ENCODE measurements at regions not wholly inside any gene's neighbourhood (a gene's known extent, or its start where the extent isn't known, plus 50 kb on each side); places are given as distances from the start of the nearest gene placed in this dataset.

GRCh38 chr2:60054571-60055340, 498.7 kb downstream of the BCL11A start:
- no peak overlapping the region for H3K27ac Mint-ChIP-seq
- H3K27me3 Mint-ChIP-seq (ENCODE audit: low read depth in 3 of 3): peaks cover 0 to 5% (median 0%) of the 10 kb centered on the region in 3 donors
- no peaks in the 10 kb centered on the region for H3K36me3 Mint-ChIP-seq
- no peak for DNase-seq
- H3K4me1 Mint-ChIP-seq: no peaks in the 10 kb centered on the region
- H3K4me3 Mint-ChIP-seq: no peak overlapping the region
- no peaks in the 10 kb centered on the region for H3K9me3 Mint-ChIP-seq

- no peak for DNase-seq
- no peaks in the 10 kb centered on the region for H3K36me3 Mint-ChIP-seq
- peaks cover 0 to 5% (median 0%) of the 10 kb centered on the region in 3 donors for H3K27me3 Mint-ChIP-seq (ENCODE audit: low read depth in 3 of 3)
- H3K9me3 Mint-ChIP-seq: no peaks in the 10 kb centered on the region
- no peak overlapping the region for H3K27ac Mint-ChIP-seq
- no peaks in the 10 kb centered on the region for H3K4me1 Mint-ChIP-seq
- no peak overlapping the region for H3K4me3 Mint-ChIP-seq
These were observed 499.7 kb downstream of the BCL11A start for GRCh38 chr2:60053791-60054190.

GRCh38 chr2:60052601-60053000, 500.9 kb downstream of the BCL11A start:
- no peaks in the 10 kb centered on the region for H3K36me3 Mint-ChIP-seq
- no peaks in the 10 kb centered on the region for H3K4me1 Mint-ChIP-seq

GRCh38 chr2:60051991-60052390, 501.5 kb downstream of the BCL11A start:
- H3K36me3 Mint-ChIP-seq: no peaks in the 10 kb centered on the region
- no peak for DNase-seq
- H3K9me3 Mint-ChIP-seq: no peaks in the 10 kb centered on the region
- H3K27me3 Mint-ChIP-seq (ENCODE audit: low read depth in 3 of 3): no peaks in the 10 kb centered on the region
- H3K4me1 Mint-ChIP-seq: no peaks in the 10 kb centered on the region
- H3K4me3 Mint-ChIP-seq: no peak overlapping the region
- no peak overlapping the region for H3K27ac Mint-ChIP-seq

More at GRCh38 chr2:60052601-60053000, 500.9 kb downstream of the BCL11A start:
- H3K27ac Mint-ChIP-seq: no peak overlapping the region
- no peaks in the 10 kb centered on the region for H3K27me3 Mint-ChIP-seq (ENCODE audit: low read depth in 3 of 3)
- no peak overlapping the region for H3K4me3 Mint-ChIP-seq
- DNase-seq: no peak
- no peaks in the 10 kb centered on the region for H3K9me3 Mint-ChIP-seq

GRCh38 chr2:60047944-60048525, 505.4 kb downstream of the BCL11A start:
- H3K4me3 Mint-ChIP-seq: no peak overlapping the region
- no peak overlapping the region for H3K27ac Mint-ChIP-seq
- no peaks in the 10 kb centered on the region for H3K4me1 Mint-ChIP-seq
- H3K36me3 Mint-ChIP-seq: no peaks in the 10 kb centered on the region
- H3K27me3 Mint-ChIP-seq (ENCODE audit: low read depth in 3 of 3): no peaks in the 10 kb centered on the region
- no peaks in the 10 kb centered on the region for H3K9me3 Mint-ChIP-seq
- no peak for DNase-seq

- no peaks in the 10 kb centered on the region for H3K4me1 Mint-ChIP-seq
- DNase-seq: no peak
- H3K4me3 Mint-ChIP-seq: no peak overlapping the region
- no peaks in the 10 kb centered on the region for H3K36me3 Mint-ChIP-seq
- H3K27me3 Mint-ChIP-seq (ENCODE audit: low read depth in 3 of 3): no peaks in the 10 kb centered on the region
- no peaks in the 10 kb centered on the region for H3K9me3 Mint-ChIP-seq
- no peak overlapping the region for H3K27ac Mint-ChIP-seq
These were observed 506.1 kb downstream of the BCL11A start for GRCh38 chr2:60047347-60047746.

- Mint-ChIP-seq H3K27ac (no peak overlapping the region), H3K36me3 (no peaks in the 10 kb centered on the region), H3K27me3 (ENCODE audit: low read depth in 3 of 3) (no peaks in the 10 kb centered on the region), H3K4me1 (no peaks in the 10 kb centered on the region), H3K4me3 (no peak overlapping the region), H3K9me3 (no peaks in the 10 kb centered on the region)
- no peak for DNase-seq
These were observed 506.9 kb downstream of the BCL11A start for GRCh38 chr2:60046529-60046928.

- no peaks in the 10 kb centered on the region for H3K4me1 Mint-ChIP-seq
- H3K27me3 Mint-ChIP-seq (ENCODE audit: low read depth in 3 of 3): no peaks in the 10 kb centered on the region
- H3K27ac Mint-ChIP-seq: no peak overlapping the region
- no peak overlapping the region for H3K4me3 Mint-ChIP-seq
- no peaks in the 10 kb centered on the region for H3K9me3 Mint-ChIP-seq
- DNase-seq: no peak
- no peaks in the 10 kb centered on the region for H3K36me3 Mint-ChIP-seq
These were observed 508.0 kb downstream of the BCL11A start for GRCh38 chr2:60045456-60045855.

- no peak overlapping the region for H3K27ac Mint-ChIP-seq
These were observed 509.0 kb downstream of the BCL11A start for GRCh38 chr2:60044484-60044883.

GRCh38 chr2:60042023-60042422, 511.4 kb downstream of the BCL11A start:
- H3K27me3 Mint-ChIP-seq (ENCODE audit: low read depth in 3 of 3): no peaks in the 10 kb centered on the region
- H3K27ac Mint-ChIP-seq: no peak overlapping the region
- H3K4me1 Mint-ChIP-seq: no peaks in the 10 kb centered on the region
- H3K36me3 Mint-ChIP-seq: no peaks in the 10 kb centered on the region
- peaks cover 0 to 1% (median 0%) of the 10 kb centered on the region in 6 donors for H3K9me3 Mint-ChIP-seq
- no peak overlapping the region for H3K4me3 Mint-ChIP-seq
- no peak for DNase-seq

More at GRCh38 chr2:60044484-60044883, 509.0 kb downstream of the BCL11A start:
- no peaks in the 10 kb centered on the region for H3K36me3 Mint-ChIP-seq
- H3K4me3 Mint-ChIP-seq: no peak overlapping the region
- H3K4me1 Mint-ChIP-seq: no peaks in the 10 kb centered on the region
- no peaks in the 10 kb centered on the region for H3K9me3 Mint-ChIP-seq
- no peaks in the 10 kb centered on the region for H3K27me3 Mint-ChIP-seq (ENCODE audit: low read depth in 3 of 3)
- DNase-seq: no peak

- Mint-ChIP-seq H3K27ac (no peak overlapping the region), H3K9me3 (peaks cover 3 to 31% (median 11%) of the 10 kb centered on the region in 6 donors), H3K27me3 (ENCODE audit: low read depth in 3 of 3) (peaks cover 0 to 2% (median 2%) of the 10 kb centered on the region in 3 donors), H3K4me1 (no peaks in the 10 kb centered on the region), H3K36me3 (no peaks in the 10 kb centered on the region), H3K4me3 (no peak overlapping the region)
- DNase-seq: no peak
These were observed 520.1 kb downstream of the BCL11A start for GRCh38 chr2:60033325-60033724.

GRCh38 chr2:60029566-60029883, 523.9 kb downstream of the BCL11A start:
- Mint-ChIP-seq H3K4me3 (no peak overlapping the region), H3K27me3 (ENCODE audit: low read depth in 3 of 3) (peaks cover 0 to 2% (median 2%) of the 10 kb centered on the region in 3 donors), H3K36me3 (no peaks in the 10 kb centered on the region), H3K4me1 (no peaks in the 10 kb centered on the region), H3K27ac (no peak overlapping the region), H3K9me3 (peaks cover 0 to 28% (median 7%) of the 10 kb centered on the region in 6 donors)
- DNase-seq: no peak

- Mint-ChIP-seq H3K36me3 (no peaks in the 10 kb centered on the region), H3K4me1 (no peaks in the 10 kb centered on the region), H3K9me3 (peaks cover 0 to 25% (median 7%) of the 10 kb centered on the region in 6 donors), H3K4me3 (no peak overlapping the region), H3K27me3 (ENCODE audit: low read depth in 3 of 3) (peaks cover 0 to 2% (median 2%) of the 10 kb centered on the region in 3 donors), H3K27ac (no peak overlapping the region)
- no peak for DNase-seq
These were observed 524.4 kb downstream of the BCL11A start for GRCh38 chr2:60028849-60029565.

GRCh38 chr2:60025496-60025895, 528.0 kb downstream of the BCL11A start:
- Mint-ChIP-seq H3K27ac (no peak overlapping the region), H3K27me3 (ENCODE audit: low read depth in 3 of 3) (peaks cover 0 to 2% (median 0%) of the 10 kb centered on the region in 3 donors), H3K36me3 (no peaks in the 10 kb centered on the region), H3K4me3 (no peak overlapping the region), H3K9me3 (peaks cover 0 to 10% (median 3%) of the 10 kb centered on the region in 6 donors), H3K4me1 (no peaks in the 10 kb centered on the region)
- DNase-seq: no peak

Data from immature natural killer cell (primary cell).